GM18873 (cell line): ENCODE measurements at regions not wholly inside any gene's neighbourhood (a gene's known extent, or its start where the extent isn't known, plus 50 kb on each side); places are given as distances from the start of the nearest gene placed in this dataset.
"Not testable (repeated sequence)": the region's sequence is repeated elsewhere in the genome, so short reads cannot be mapped to it uniquely, and the experiment has no call there.

Source experiments
- ATAC-seq: cut with Tn5 transposase; IDR thresholded peaks from one replicate; pipeline ENCODE4 v1.9.1; 2021; ENCODE audit warnings: mild to moderate bottlenecking, moderate library complexity, moderate number of reproducible peaks; ENCODE audit not compliant: unreplicated experiment, low FRiP score

- ATAC-seq = no peak
Observed at GRCh38 chr9:120338340-120338739, 241.6 kb downstream of the CDK5RAP2 start.

- ATAC-seq = no peak
Observed at GRCh38 chr9:120337131-120337530, 242.8 kb downstream of the CDK5RAP2 start.

- ATAC-seq = no peak
Observed at GRCh38 chr9:120336753-120337090, 243.2 kb downstream of the CDK5RAP2 start.

GRCh38 chr9:120336021-120336752 is 243.8 kb downstream of the CDK5RAP2 start:
- ATAC-seq = no peak

GRCh38 chr9:120331913-120332312 is 248.1 kb downstream of the CDK5RAP2 start:
- ATAC-seq = no peak

DNA sequence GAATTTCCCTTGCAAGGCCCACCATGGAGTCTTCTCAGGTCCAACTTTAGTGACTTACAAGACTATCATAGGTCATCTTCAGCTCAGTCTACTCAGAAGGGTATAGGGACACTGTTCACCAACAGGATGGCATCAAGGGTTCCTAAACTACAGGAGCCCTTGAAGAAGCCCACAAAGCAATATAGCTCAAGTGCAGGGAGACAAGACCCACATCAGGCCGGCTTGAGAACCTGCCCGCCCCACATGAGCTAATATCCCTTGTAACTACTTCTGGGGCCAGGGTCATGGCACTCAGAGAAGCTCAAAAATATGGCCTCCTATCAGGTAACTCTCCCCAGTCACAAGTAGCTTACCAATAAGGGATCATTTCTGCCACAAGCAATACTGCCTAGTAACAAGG is 249.9 kb downstream of the CDK5RAP2 start:
- no peak for ATAC-seq

DNA sequence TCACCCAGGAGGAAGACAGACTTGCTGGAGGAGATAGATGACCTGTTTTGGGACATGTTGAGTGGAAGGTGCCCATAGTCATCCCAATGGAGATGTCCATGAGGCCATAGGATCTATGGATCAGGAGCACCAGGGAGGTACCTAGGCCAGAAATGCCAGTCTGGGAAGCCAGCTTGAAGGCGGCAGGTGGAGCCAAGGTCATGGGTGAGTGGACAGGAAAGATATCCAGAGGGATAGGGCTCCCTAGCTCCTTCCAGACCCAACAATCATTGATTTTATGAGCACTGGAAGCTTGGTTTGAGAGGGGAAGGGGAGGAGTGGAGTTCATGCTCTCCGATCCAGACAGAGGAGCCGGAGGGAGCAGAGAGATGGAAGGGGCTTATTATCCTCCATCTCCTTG is 252.6 kb downstream of the CDK5RAP2 start:
- ATAC-seq = no peak

- no peak for ATAC-seq
Observed at GRCh38 chr9:120326049-120326693, 253.8 kb downstream of the CDK5RAP2 start.

DNA sequence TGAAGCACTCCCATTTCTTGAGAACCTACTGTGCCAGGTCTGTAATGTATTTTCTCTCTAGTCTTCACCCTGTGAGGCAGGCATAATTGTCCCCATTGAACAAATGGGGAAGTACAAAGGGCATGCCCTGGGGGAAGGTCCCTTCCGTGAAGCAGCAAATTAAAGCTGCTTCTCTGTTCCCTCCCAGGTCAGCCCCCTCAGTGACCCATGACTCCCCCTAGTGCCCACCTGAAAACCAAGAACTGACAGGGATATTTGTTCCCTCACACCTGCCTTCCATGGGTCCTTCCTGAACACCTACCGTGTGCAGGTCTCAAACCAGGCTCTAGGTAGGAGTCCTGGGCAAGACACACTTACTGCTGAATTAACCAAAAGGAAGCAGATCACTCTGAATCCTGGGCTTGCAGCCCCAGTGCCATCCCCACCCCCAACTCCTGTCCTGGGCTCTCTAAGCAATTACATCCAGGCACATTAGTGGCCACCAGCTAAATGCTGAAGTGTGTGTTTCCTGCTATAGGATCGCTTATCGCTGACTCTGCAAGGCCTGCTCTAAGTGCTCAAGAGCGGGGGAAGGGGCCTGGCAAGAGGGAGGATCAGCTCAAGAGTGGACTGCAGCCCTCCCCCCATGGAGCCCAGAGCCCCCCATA is 254.8 kb downstream of the CDK5RAP2 start:
- ATAC-seq = no peak

DNA sequence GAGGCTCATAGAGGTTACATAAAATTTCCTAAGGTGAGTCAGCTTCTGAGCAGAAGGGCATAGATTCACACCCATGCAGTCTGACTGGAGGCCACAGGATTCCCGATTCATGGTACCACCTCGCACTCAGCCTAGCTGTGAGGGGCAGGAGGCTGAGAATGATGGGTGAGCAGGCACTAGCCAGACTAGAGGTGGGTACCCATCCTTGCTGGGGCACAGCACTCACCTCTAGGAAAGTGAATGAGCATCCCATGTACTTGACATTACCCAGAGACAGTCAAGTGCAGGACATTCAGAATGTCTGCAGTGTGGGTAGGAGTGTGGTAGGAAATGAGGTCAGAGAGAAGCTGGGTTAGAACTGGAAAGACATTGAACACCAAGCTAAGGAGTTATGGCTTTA is 255.5 kb downstream of the CDK5RAP2 start:
- ATAC-seq = no peak

DNA sequence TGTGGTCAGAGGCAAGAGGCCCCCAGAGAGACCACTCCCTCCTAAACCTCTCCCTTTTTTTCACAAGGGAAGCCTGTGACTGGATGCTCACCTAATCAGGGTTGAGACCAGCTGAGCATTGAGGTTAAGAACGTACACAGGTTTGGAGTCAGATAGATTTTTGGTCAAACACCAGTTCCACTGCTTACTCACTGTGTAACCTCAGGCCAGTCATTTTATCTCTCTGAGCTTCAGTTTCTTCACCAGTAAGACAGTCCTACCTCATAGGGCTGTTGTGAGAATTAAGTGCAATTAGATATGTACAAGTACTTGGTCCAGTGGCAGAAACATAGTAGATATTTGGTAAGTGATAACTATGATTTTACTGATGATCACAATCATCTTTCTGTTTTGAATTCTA is 256.8 kb downstream of the CDK5RAP2 start:
- ATAC-seq = no peak

DNA sequence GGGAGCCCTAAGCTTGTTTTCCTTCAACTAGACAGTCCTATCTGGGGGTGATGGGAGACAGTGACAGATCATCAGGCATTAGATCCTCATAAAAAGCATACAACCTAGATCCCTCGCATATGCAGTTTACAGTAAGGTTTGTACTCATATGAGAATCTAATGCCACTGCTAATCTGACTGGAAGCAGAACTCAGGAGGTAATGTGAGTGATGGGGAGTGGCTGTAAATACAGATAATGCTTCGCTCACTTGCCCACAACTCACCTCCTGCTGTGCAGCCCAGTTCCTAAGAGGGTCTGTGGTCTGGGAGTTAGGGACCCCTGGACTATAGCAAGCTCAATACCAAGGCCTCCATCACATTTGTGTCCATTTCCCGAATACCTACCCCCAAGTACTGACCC is 260.5 kb downstream of the CDK5RAP2 start:
- ATAC-seq = no peak

DNA sequence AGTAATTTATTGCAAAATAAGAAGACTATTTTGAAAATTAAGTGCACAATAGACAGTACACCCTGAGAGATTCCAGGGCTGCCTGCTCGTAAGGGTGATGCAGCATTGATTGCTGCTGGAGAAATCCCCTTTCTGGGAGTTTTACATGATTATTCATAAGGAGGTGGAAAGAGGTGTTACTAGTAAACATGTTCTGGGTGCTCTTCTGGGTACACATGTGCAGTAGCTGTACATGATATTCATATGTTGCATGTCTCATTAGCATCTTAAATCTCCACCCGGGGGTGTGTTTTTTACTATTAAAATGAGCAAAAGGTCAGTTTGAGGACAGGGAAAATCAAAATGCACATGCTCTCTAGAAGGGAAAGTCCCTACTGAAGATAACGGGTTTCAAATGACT is 264.8 kb downstream of the CDK5RAP2 start:
- no peak for ATAC-seq

- no peak for ATAC-seq
Observed at GRCh38 chr9:120312031-120312430, 267.9 kb downstream of the CDK5RAP2 start.

DNA sequence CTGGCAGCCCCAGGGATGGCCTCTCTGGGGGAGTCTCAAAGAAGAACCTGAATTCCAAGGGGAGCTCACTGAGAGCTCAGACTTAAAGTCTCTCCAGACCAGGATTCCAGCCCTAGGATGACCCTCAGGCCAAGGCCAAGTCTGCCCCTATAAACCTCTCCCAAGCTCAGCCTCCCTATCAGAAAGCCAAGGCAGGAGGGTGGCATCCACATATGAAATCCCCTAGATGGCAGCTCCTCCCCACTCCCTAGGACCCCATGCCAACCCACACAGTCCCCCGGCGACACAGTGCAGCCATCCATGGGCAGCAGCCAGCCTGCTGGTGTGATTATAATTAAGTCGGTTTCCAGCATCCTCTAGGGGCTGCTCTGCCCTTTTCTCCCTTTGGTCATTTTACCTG is 269.9 kb downstream of the CDK5RAP2 start:
- ATAC-seq = no peak

DNA sequence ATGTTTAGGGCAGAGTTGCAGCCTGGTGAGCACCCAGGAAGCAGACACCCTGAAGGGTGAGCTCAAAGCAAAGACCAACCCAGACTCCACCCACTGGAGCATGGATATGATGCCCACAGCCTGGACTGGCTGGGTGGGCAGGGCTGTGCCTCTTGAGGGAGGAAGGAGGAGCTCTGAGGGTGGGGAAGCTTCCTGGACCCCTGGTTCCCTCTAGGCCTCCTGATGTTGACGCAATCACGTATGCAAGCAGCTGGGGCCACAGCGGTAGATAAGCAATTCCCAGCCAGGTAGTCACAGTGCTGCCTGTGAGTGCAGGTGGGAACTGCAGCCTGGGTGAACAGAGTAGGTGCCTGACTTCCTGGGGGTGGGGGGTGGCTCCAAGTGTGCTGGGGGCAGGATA is 271.5 kb downstream of the CDK5RAP2 start:
- no peak for ATAC-seq

DNA sequence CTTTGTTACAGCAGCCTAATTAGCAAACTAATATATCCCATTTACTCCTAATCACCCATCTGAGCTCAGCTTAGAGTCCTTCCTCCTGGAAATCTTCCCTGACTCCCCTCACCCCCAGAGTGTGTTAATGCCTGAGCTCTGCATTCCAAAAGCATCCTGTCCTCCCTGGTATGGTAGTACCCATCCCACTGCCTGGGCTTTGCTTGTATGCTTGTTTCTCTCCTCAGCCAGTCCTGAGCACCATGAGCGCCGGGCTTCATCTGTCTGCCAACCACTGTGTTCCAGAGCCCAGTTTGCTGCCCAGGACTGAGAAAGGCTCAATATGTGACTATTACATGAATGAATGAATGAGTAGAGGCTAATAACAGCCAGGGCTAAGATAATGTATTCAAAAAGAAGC is 272.4 kb downstream of the CDK5RAP2 start:
- no peak for ATAC-seq

DNA sequence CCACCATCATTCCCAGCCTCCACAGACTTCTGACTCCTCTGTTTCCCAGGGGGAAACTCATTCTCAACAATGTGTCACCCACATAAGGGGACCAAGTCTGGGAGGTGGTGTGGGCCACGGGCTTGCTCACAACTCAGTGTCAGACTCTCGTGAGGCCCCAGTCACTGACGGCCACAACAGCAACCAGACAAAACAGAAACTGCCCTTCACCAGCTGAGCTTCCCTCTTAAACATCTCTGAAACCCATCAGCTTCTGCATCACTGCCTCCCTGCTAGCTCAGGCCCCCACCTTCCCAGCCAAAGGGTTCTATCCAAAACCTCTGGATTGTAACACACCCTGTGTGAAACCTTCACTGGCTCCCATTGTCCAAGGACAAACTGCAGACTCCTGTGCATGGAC is 273.4 kb downstream of the CDK5RAP2 start:
- no peak for ATAC-seq

DNA sequence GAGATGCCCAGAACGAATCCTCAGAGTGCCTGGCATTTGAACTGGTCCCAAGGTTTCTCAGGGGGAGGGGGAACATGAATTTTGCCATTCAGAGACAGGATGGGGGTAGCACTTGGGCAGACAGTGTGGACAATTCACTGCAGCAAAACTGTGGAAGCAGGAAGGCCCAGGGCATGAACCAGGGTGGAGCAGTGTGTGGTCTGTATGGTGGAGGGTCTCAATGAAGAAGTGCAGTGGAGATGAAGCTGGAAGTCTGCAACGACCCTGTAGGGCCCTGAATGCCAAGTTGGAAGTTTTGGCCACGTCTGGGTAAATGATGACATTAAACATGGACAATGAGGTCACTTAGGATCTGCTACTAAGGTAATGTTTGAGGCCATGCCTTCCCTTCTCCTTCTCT is 273.9 kb downstream of the CDK5RAP2 start:
- no peak for ATAC-seq

- not testable (repeated sequence) for ATAC-seq
Observed at GRCh38 chr9:120304896-120305295, 275.1 kb downstream of the CDK5RAP2 start.

- ATAC-seq = no peak
Observed at GRCh38 chr9:120303519-120303918, 276.4 kb downstream of the CDK5RAP2 start.

DNA sequence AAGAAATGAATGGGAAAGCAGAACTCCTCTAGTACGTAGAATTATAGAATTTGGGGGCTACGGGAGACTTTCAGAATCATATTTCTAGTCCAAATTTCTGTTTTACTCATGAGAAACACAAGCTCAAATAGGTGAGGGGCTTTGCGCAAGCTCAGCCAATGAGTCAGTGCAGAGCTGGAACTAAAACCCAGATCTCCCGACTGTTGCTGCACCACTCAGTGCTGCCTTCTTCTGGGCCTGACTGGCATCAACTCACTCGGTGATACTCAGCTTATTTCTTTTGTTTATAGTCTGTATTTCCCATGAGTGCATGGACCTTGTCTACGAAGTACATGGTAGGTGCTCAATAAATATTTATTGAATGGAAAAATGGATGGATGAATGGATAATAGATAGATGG is 280.2 kb downstream of the CDK5RAP2 start:
- no peak for ATAC-seq
